IMR-90 (cell line): ENCODE measurements at regions not wholly inside any gene's neighbourhood (a gene's known extent, or its start where the extent isn't known, plus 50 kb on each side); places are given as distances from the start of the nearest gene placed in this dataset.

Experiments used
- ATAC-seq: fragments of 200-7000 bp; cut with Tn5 transposase; 2 replicates; pipeline ENCODE4 v1.9.1; 2020; ENCODE audit warnings: low read depth, mild to moderate bottlenecking, moderate library complexity
- BruUV-seq: library from RNA; stranded (reverse); fragments of 400-500 nt; replicated peaks from 2 replicates; lab custom pipeline; 2021; lab: Mats Ljungman, UMichigan
- CTCF ChIA-PET: fragments of 300-600 bp; formaldehyde crosslinking; extraction: SDS; loops from one replicate; lab custom pipeline; 2021; ENCODE audit warnings: antibody characterized with exemption; lab: Yijun Ruan, JAX
- POLR2A ChIA-PET: fragments of 300-600 bp; sonication (Branson Sonifier 250); formaldehyde crosslinking; loops from one replicate; lab custom pipeline; 2022; ENCODE audit warnings: antibody characterized with exemption; ENCODE audit not compliant: unreplicated experiment; lab: Charles Lee
- DNase-seq: peaks from one replicate; pipeline ENCODE4 v3.0.0; 2013
- H2AFZ ChIP-seq: replicated peaks from 2 replicates; pipeline ENCODE3; 2013; ENCODE audit warnings: low read length, mild to moderate bottlenecking; ENCODE audit not compliant: poor library complexity
- H2AK5ac ChIP-seq: 2 replicates; pipeline ENCODE4 v1.6.1; 2013; ENCODE audit warnings: low read depth, low read length, inconsistent platforms
- H2AK9ac ChIP-seq: replicated peaks from 2 replicates; pipeline ENCODE3; 2013; ENCODE audit warnings: mild to moderate bottlenecking, low read depth, low read length, moderate library complexity; ENCODE audit not compliant: poor library complexity
- H2BK120ac ChIP-seq: 2 replicates; pipeline ENCODE4 v1.6.1; 2013; ENCODE audit warnings: low read depth, low read length, inconsistent platforms
- H2BK15ac ChIP-seq: 3 replicates; pipeline ENCODE4 v1.6.1; 2013; ENCODE audit warnings: low read depth, low read length, inconsistent platforms
- H2BK20ac ChIP-seq: 2 replicates; pipeline ENCODE4 v1.6.1; 2013; ENCODE audit warnings: low read depth, mild to moderate bottlenecking, inconsistent platforms, low read length, moderate library complexity
- H2BK5ac ChIP-seq: 2 replicates; pipeline ENCODE4 v1.6.1; 2013; ENCODE audit warnings: mild to moderate bottlenecking, low read depth, low read length, inconsistent platforms; ENCODE audit not compliant: poor library complexity, severe bottlenecking
- H3K14ac ChIP-seq: replicated peaks from 2 replicates; pipeline ENCODE4 v1.6.1; 2013; ENCODE audit warnings: low read depth, low read length, inconsistent platforms
- H3K18ac ChIP-seq: 2 replicates; pipeline ENCODE4 v1.6.1; 2013; ENCODE audit warnings: low read depth, low read length, control low read depth
- H3K23ac ChIP-seq: 2 replicates; pipeline ENCODE4 v1.6.1; 2013; ENCODE audit warnings: low read depth, low read length, inconsistent platforms
- H3K27ac ChIP-seq: 2 replicates; pipeline ENCODE4 v1.5.1; 2013; ENCODE audit warnings: mild to moderate bottlenecking, control low read depth, low read length; ENCODE audit not compliant: insufficient read depth
- H3K27me3 ChIP-seq: 2 replicates; pipeline ENCODE4 v1.6.1; 2013; ENCODE audit warnings: low read length; ENCODE audit not compliant: control insufficient read depth, insufficient read depth
- H3K36me3 ChIP-seq: 2 replicates; pipeline ENCODE4 v1.6.1; 2013; ENCODE audit warnings: low read length, mixed read lengths; ENCODE audit not compliant: control insufficient read depth, insufficient read depth
- H3K4ac ChIP-seq: 2 replicates; pipeline ENCODE4 v1.6.1; 2013; ENCODE audit warnings: low read depth, low read length, inconsistent platforms
- H3K4me1 ChIP-seq: 2 replicates; pipeline ENCODE4 v1.6.1; 2013; ENCODE audit warnings: low read length, mixed read lengths; ENCODE audit not compliant: control insufficient read depth, insufficient read depth
- H3K4me2 ChIP-seq: 2 replicates; pipeline ENCODE4 v1.6.1; 2013; ENCODE audit warnings: low read depth, mild to moderate bottlenecking, control low read depth, low read length, moderate library complexity
- H3K4me3 ChIP-seq: 2 replicates; pipeline ENCODE4 v1.5.1; 2013; ENCODE audit warnings: low read depth, mild to moderate bottlenecking, control low read depth, low read length, moderate library complexity; ENCODE audit not compliant: insufficient read depth
- H3K56ac ChIP-seq: 2 replicates; pipeline ENCODE4 v1.6.1; 2013; ENCODE audit warnings: low read length, inconsistent platforms; ENCODE audit not compliant: insufficient read depth; ENCODE audit errors: extremely low read depth
- H3K79me1 ChIP-seq, 2 experiments: 2 replicates each; pipeline ENCODE4 v1.6.1; 2013; ENCODE audit warnings: low read length in 2 of 2, inconsistent platforms in 1 of 2, low read depth in 1 of 2
- H3K9ac ChIP-seq: 2 replicates; pipeline ENCODE4 v1.6.1; 2013; ENCODE audit warnings: low read depth, low read length, control low read depth
- H3K9me1 ChIP-seq: 2 replicates; pipeline ENCODE4 v1.6.1; 2013; ENCODE audit warnings: low read length, inconsistent platforms; ENCODE audit not compliant: insufficient read depth
- H3K9me3 ChIP-seq: 2 replicates; pipeline ENCODE4 v1.6.1; 2013; ENCODE audit warnings: low read length; ENCODE audit not compliant: control insufficient read depth, insufficient read depth
- H4K20me1 ChIP-seq: 2 replicates; pipeline ENCODE4 v1.6.1; 2013; ENCODE audit warnings: low read length, inconsistent platforms; ENCODE audit not compliant: insufficient read depth
- H4K5ac ChIP-seq: 2 replicates; pipeline ENCODE4 v1.6.1; 2013; ENCODE audit warnings: mild to moderate bottlenecking, low read depth, low read length, control low read depth
- H4K8ac ChIP-seq, 2 experiments: 2 replicates each; pipeline ENCODE4 v1.6.1; 2013; ENCODE audit warnings: low read depth in 2 of 2, low read length in 2 of 2, control low read depth in 1 of 2, inconsistent platforms in 1 of 2
- H4K91ac ChIP-seq: 2 replicates; pipeline ENCODE4 v1.6.1; 2013; ENCODE audit warnings: low read depth, low read length, inconsistent platforms; ENCODE audit not compliant: insufficient read depth
- CEBPB ChIP-seq: IDR thresholded peaks from 2 replicates; pipeline ENCODE4 v1.6.1; 2012; ENCODE audit warnings: low read depth, low read length, improper control_type of control experiment
- CHD1 ChIP-seq: IDR thresholded peaks from 2 replicates; pipeline ENCODE4 v1.6.1; 2012; ENCODE audit warnings: low read depth, low read length, improper control_type of control experiment
- MAFK ChIP-seq: IDR thresholded peaks from 2 replicates; pipeline ENCODE4 v1.6.1; 2012; ENCODE audit warnings: low read depth, low read length, improper control_type of control experiment
- MAZ ChIP-seq: IDR thresholded peaks from 2 replicates; pipeline ENCODE4 v1.6.1; 2012; ENCODE audit warnings: low read depth, mild to moderate bottlenecking, low read length, improper control_type of control experiment, moderate library complexity, borderline replicate concordance
- MXI1 ChIP-seq: IDR thresholded peaks from 2 replicates; pipeline ENCODE4 v1.6.1; 2012; ENCODE audit warnings: low read depth, mild to moderate bottlenecking, low read length, moderate library complexity, borderline replicate concordance
- NFE2L2 ChIP-seq: fragments of 150-350 bp; IDR thresholded peaks from 2 replicates; pipeline ENCODE4 v1.6.1; 2016; ENCODE audit warnings: low read depth, mild to moderate bottlenecking, low read length
- POLR2A ChIP-seq: IDR thresholded peaks from 2 replicates; pipeline ENCODE4 v1.6.1; 2012; ENCODE audit warnings: mild to moderate bottlenecking, low read depth, low read length
- RAD21 ChIP-seq: IDR thresholded peaks from 2 replicates; pipeline ENCODE4 v1.6.1; 2012; ENCODE audit warnings: low read length, improper control_type of control experiment
- RCOR1 ChIP-seq: IDR thresholded peaks from 2 replicates; pipeline ENCODE4 v1.6.1; 2012; ENCODE audit warnings: mild to moderate bottlenecking, low read length, improper control_type of control experiment; ENCODE audit not compliant: insufficient replicate concordance
- RFX5 ChIP-seq: IDR thresholded peaks from 2 replicates; pipeline ENCODE4 v1.8.0; 2012; ENCODE audit warnings: low read depth, mild to moderate bottlenecking, low read length, moderate library complexity
- WGBS, 2 experiments: methylation state at CpG; one replicate each; pipeline versions ENCODE4 v1.1.5 to v1.1.7; 2013; ENCODE audit warnings: missing lambda C conversion rate in 2 of 2; ENCODE audit not compliant: insufficient read length in 1 of 2; ENCODE audit errors: extremely low coverage in 2 of 2; 5-methylcytosine and 5-hydroxymethylcytosine counted together
- dilution Hi-C: fragments of 300-500 bp; cut with HindIII; formaldehyde crosslinking; loops from one replicate; pipeline ENCODE4 v1.14.3; 2018; ENCODE audit warnings: low sequenced_read_pairs; ENCODE audit not compliant: unreplicated experiment
- in situ Hi-C: fragments of 300-500 bp; cut with MboI; formaldehyde crosslinking; loops from 3 replicates; pipeline ENCODE4 v1.14.3; 2019; ENCODE audit warnings: low sequenced_read_pairs, inconsistent platforms, mixed read lengths
- intact Hi-C: fragments of 100-400 bp; cut with micrococcal nuclease; formaldehyde crosslinking; loops from 2 replicates; pipeline ENCODE4 v1.10.0; 2022
- TF ChIP-seq, protein P1 (sequence below): conservative IDR thresholded peaks from 2 replicates; pipeline ENCODE4 v1.5.1; 2012; ENCODE audit warnings: mild to moderate bottlenecking, low read depth, low read length, improper control_type of control experiment
- TF ChIP-seq, protein P2 (sequence below): fragments of 150-350 bp; IDR thresholded peaks from 2 replicates; pipeline ENCODE4 v1.6.1; 2016; ENCODE audit warnings: low read depth, mild to moderate bottlenecking, low read length, moderate library complexity, borderline replicate concordance
- TF ChIP-seq, protein P3 (sequence below): fragments of 150-350 bp; IDR thresholded peaks from 2 replicates; pipeline ENCODE4 v1.6.1; 2017; ENCODE audit warnings: mild to moderate bottlenecking, antibody characterized with exemption, low read length, low read depth

DNA sequence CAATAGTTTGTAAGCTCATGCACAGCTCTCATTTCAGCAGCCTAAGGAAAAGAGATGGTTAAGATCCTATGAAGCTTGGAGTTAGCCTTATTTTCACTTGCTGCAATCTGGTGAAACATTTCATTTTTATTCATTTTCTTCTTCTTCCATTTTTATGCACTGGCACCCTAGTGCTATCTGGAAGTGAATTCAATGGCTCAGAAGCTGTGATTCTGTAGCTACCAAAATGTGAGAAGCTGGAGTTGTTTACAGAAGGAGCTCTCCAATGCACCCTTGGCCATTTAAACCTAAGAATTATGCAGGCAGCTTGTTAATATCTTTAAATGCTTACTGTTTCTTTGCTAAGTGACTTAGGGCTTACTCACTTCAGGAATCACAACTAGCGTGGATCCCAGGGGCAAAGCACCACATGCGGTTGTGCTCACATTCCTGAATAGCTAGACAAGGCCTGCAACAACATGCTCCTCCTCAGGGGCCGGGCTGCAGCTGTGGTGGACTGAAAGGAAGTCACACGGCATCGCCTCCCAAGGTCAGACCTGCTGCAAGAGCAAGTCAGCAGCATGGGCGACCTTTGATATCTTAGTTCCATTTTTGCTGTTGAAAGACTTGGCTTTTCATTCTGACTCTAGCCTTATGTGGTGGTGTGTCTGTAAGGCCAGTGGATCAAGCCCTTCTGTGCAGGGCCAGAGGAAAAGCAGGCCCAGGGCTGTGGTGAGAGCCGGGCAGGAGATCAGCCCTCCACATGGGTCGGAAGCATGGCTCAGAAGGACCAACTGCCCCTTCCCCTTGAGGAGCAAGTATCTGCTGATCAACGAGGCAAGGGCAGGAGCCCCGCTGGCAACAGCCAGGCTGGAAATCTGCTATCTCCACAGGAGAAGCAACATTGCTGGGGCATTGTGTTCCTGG is 91.9 kb upstream of the MBL2 start (continued):
- TF ChIP-seq, protein P1, sequence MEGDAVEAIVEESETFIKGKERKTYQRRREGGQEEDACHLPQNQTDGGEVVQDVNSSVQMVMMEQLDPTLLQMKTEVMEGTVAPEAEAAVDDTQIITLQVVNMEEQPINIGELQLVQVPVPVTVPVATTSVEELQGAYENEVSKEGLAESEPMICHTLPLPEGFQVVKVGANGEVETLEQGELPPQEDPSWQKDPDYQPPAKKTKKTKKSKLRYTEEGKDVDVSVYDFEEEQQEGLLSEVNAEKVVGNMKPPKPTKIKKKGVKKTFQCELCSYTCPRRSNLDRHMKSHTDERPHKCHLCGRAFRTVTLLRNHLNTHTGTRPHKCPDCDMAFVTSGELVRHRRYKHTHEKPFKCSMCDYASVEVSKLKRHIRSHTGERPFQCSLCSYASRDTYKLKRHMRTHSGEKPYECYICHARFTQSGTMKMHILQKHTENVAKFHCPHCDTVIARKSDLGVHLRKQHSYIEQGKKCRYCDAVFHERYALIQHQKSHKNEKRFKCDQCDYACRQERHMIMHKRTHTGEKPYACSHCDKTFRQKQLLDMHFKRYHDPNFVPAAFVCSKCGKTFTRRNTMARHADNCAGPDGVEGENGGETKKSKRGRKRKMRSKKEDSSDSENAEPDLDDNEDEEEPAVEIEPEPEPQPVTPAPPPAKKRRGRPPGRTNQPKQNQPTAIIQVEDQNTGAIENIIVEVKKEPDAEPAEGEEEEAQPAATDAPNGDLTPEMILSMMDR, result no peak

DNA sequence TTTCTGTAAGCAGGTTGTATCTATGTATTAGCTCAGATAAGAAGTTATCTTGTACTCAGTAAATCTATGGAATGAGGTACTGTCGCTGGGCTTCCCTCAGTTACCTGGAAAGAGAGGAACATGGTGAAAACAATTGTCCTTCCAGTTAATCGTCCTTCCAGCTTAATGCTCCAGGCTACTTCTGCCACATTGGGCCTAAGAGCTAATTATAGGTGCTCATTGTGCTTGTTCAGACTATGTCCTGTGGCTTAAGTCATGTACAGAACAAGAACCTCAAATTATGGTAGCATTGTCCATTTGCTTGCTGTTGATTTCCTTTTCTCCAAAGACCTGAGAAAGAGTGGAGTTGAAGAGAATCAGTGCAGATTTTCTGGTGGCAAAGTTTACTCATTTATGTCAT is 86.1 kb upstream of the MBL2 start:
- no TSS peak for BruUV-seq
- no peak overlapping the region for H4K5ac ChIP-seq
- H3K56ac ChIP-seq, result no peak overlapping the region
- no peak overlapping the region for H2BK15ac ChIP-seq
- no peak overlapping the region for H2BK5ac ChIP-seq
- no peak overlapping the region for H2AFZ ChIP-seq
- DNase-seq (no peak), ATAC-seq (no peak)
- no peaks in the 10 kb centered on the region for H3K36me3 ChIP-seq
- no peaks in the 10 kb centered on the region for H3K9me3 ChIP-seq
- H3K9me1 ChIP-seq, result no peaks in the 10 kb centered on the region
- H3K79me1 ChIP-seq, result no peaks in the 10 kb centered on the region
- H3K4me3 ChIP-seq, result no peak overlapping the region
- no peak overlapping the region for H3K27ac ChIP-seq
- H4K20me1 ChIP-seq, result no peaks in the 10 kb centered on the region
- WGBS, 2 experiments, result 95% methylated on average over 2 of the region's 2 CpGs; no CpG with 5 or more reads in 1 of the 2 experiments
- H3K4me1 ChIP-seq, result no peaks in the 10 kb centered on the region; the same call in 1 of the 2 replicates
- ChIA-PET CTCF (no interaction called here), POLR2A (no interaction called here)
- H3K18ac ChIP-seq, result no peak overlapping the region
- H3K27me3 ChIP-seq, result no peaks in the 10 kb centered on the region
- TF ChIP-seq, protein P2, sequence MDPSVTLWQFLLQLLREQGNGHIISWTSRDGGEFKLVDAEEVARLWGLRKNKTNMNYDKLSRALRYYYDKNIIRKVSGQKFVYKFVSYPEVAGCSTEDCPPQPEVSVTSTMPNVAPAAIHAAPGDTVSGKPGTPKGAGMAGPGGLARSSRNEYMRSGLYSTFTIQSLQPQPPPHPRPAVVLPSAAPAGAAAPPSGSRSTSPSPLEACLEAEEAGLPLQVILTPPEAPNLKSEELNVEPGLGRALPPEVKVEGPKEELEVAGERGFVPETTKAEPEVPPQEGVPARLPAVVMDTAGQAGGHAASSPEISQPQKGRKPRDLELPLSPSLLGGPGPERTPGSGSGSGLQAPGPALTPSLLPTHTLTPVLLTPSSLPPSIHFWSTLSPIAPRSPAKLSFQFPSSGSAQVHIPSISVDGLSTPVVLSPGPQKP, result no peak
- TF ChIP-seq POLR2A (no peak), NFE2L2 (no peak), RCOR1 (no peak), RFX5 (no peak), CEBPB (no peak), MAFK (no peak), MXI1 (no peak), MAZ (no peak), RAD21 (no peak), CHD1 (no peak)
- TF ChIP-seq, protein P3, sequence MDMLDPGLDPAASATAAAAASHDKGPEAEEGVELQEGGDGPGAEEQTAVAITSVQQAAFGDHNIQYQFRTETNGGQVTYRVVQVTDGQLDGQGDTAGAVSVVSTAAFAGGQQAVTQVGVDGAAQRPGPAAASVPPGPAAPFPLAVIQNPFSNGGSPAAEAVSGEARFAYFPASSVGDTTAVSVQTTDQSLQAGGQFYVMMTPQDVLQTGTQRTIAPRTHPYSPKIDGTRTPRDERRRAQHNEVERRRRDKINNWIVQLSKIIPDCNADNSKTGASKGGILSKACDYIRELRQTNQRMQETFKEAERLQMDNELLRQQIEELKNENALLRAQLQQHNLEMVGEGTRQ, result no peak
- H4K8ac ChIP-seq, result no peak overlapping the region
- no peak overlapping the region for H3K23ac ChIP-seq
- dilution Hi-C loops (no loop called here), intact Hi-C loops (no loop called here), in situ Hi-C loops (no loop called here)
- H2AK5ac ChIP-seq, result no peak overlapping the region
- H2AK9ac ChIP-seq, result no peak overlapping the region
- no peak overlapping the region for H4K91ac ChIP-seq
- H3K9ac ChIP-seq, result no peak overlapping the region
- H2BK120ac ChIP-seq, result no peak overlapping the region
- no peak overlapping the region for H3K4me2 ChIP-seq
- no peak overlapping the region for H2BK20ac ChIP-seq
- H3K14ac ChIP-seq, result no peak overlapping the region
- no peak overlapping the region for H3K4ac ChIP-seq
